DND-41 (cell line): ENCODE measurements at regions not wholly inside any gene's neighbourhood (a gene's known extent, or its start where the extent isn't known, plus 50 kb on each side); places are given as distances from the start of the nearest gene placed in this dataset.
A peak's percentile ranks its signal among the peaks of the same experiment; 100 is the strongest.

Source experiments
- ATAC-seq: fragments of 200-7000 bp; cut with Tn5 transposase; 3 replicates; pipeline ENCODE4 v1.9.1; 2021; ENCODE audit warnings: low read depth; ENCODE audit not compliant: insufficient read depth
- DNase-seq: peaks from one replicate; pipeline ENCODE4 v3.0.0-alpha.2; 2020
- H2AFZ ChIP-seq: 2 replicates; pipeline ENCODE4 v1.6.0; 2012; ENCODE audit warnings: low read depth, low read length
- H3K27ac ChIP-seq: 2 replicates; pipeline ENCODE4 v1.5.1; 2012; ENCODE audit warnings: low read length, inconsistent platforms
- H3K27me3 ChIP-seq: fragments of 200-600 bp; sonication (generic); 2 replicates; pipeline ENCODE4 v1.6.0; 2012; ENCODE audit warnings: low read length, mild to moderate bottlenecking, inconsistent platforms; ENCODE audit not compliant: insufficient read depth, poor library complexity
- H3K36me3 ChIP-seq: 2 replicates; pipeline ENCODE4 v1.5.1; 2012; ENCODE audit warnings: low read length, inconsistent platforms; ENCODE audit not compliant: insufficient read depth
- H3K4me1 ChIP-seq: 2 replicates; pipeline ENCODE4 v1.5.1; 2012; ENCODE audit warnings: mild to moderate bottlenecking, low read length; ENCODE audit not compliant: insufficient read depth
- H3K4me2 ChIP-seq: 2 replicates; pipeline ENCODE4 v1.6.0; 2012; ENCODE audit warnings: mild to moderate bottlenecking, moderate library complexity, low read length, inconsistent platforms; ENCODE audit not compliant: insufficient read depth
- H3K4me3 ChIP-seq, 2 experiments: fragments of 200-600 bp in 1 of 2; shearing (Covaris generic) in 1 of 2; 2 replicates each; pipeline ENCODE4 v1.5.1; 2012 to 2016; ENCODE audit warnings: inconsistent platforms in 2 of 2, low read length in 2 of 2, mild to moderate bottlenecking in 2 of 2, low read depth in 1 of 2, moderate library complexity in 1 of 2
- H3K79me2 ChIP-seq: 2 replicates; pipeline ENCODE4 v1.6.0; 2012; ENCODE audit warnings: low read length, inconsistent platforms; ENCODE audit not compliant: insufficient read depth
- H3K9ac ChIP-seq: 2 replicates; pipeline ENCODE4 v1.6.0; 2012; ENCODE audit warnings: low read depth, mild to moderate bottlenecking, inconsistent platforms, low read length, moderate library complexity
- H3K9me3 ChIP-seq: 2 replicates; pipeline ENCODE4 v1.5.1; 2012; ENCODE audit warnings: low read length, moderate library complexity, mild to moderate bottlenecking, inconsistent platforms; ENCODE audit not compliant: insufficient read depth, severe bottlenecking
- H4K20me1 ChIP-seq: 2 replicates; pipeline ENCODE4 v1.6.0; 2012; ENCODE audit warnings: low read length; ENCODE audit not compliant: insufficient read depth
- EZH2 ChIP-seq: IDR thresholded peaks from 3 replicates; pipeline ENCODE4 v1.6.1; 2012; ENCODE audit warnings: borderline replicate concordance, low read depth, mild to moderate bottlenecking, moderate library complexity, low read length, inconsistent platforms; ENCODE audit not compliant: severe bottlenecking
- TF ChIP-seq, protein P1 (sequence below): IDR thresholded peaks from 2 replicates; pipeline ENCODE4 v1.5.1; 2012; ENCODE audit warnings: borderline replicate concordance, low read length, moderate library complexity, mild to moderate bottlenecking; ENCODE audit not compliant: poor library complexity, severe bottlenecking; ENCODE audit errors: extremely low read depth

DNA sequence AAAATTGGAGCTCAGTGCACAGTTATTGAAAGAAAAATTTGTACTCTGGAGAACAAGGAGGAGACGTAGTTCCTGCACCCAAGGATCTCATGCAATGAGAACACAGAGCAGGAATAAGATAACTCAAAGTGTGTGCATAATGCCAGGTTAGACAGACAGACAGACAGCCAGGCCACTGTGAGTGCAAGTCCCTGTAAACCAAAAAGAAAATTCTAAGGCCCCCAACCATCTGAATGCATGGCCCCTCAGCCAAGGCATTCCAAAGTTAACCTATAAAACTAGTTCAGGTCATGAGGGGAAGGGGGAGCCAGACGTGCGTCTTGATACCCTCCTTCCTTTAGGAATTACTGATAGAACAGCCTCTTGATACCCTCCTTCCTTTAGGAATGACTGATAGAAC lies 94.5 kb upstream of the ENPP6 start:
- H3K4me2 ChIP-seq, result no peak overlapping the region
- H3K79me2 ChIP-seq, result no peaks in the 10 kb centered on the region
- peaks cover 6% of the 10 kb centered on the region for H3K27me3 ChIP-seq
- H3K4me1 ChIP-seq, result no peaks in the 10 kb centered on the region
- no peak overlapping the region for H3K4me3 ChIP-seq
- no peak overlapping the region for H2AFZ ChIP-seq
- no peaks in the 10 kb centered on the region for H4K20me1 ChIP-seq
- H3K9me3 ChIP-seq, result no peaks in the 10 kb centered on the region
- ATAC-seq (no peak), DNase-seq (no peak)
- no peak overlapping the region for H3K27ac ChIP-seq
- H3K36me3 ChIP-seq, result no peaks in the 10 kb centered on the region
- no peak for TF ChIP-seq EZH2
- TF ChIP-seq, protein P1, sequence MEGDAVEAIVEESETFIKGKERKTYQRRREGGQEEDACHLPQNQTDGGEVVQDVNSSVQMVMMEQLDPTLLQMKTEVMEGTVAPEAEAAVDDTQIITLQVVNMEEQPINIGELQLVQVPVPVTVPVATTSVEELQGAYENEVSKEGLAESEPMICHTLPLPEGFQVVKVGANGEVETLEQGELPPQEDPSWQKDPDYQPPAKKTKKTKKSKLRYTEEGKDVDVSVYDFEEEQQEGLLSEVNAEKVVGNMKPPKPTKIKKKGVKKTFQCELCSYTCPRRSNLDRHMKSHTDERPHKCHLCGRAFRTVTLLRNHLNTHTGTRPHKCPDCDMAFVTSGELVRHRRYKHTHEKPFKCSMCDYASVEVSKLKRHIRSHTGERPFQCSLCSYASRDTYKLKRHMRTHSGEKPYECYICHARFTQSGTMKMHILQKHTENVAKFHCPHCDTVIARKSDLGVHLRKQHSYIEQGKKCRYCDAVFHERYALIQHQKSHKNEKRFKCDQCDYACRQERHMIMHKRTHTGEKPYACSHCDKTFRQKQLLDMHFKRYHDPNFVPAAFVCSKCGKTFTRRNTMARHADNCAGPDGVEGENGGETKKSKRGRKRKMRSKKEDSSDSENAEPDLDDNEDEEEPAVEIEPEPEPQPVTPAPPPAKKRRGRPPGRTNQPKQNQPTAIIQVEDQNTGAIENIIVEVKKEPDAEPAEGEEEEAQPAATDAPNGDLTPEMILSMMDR, result no peak
- no peak overlapping the region for H3K9ac ChIP-seq

DNA sequence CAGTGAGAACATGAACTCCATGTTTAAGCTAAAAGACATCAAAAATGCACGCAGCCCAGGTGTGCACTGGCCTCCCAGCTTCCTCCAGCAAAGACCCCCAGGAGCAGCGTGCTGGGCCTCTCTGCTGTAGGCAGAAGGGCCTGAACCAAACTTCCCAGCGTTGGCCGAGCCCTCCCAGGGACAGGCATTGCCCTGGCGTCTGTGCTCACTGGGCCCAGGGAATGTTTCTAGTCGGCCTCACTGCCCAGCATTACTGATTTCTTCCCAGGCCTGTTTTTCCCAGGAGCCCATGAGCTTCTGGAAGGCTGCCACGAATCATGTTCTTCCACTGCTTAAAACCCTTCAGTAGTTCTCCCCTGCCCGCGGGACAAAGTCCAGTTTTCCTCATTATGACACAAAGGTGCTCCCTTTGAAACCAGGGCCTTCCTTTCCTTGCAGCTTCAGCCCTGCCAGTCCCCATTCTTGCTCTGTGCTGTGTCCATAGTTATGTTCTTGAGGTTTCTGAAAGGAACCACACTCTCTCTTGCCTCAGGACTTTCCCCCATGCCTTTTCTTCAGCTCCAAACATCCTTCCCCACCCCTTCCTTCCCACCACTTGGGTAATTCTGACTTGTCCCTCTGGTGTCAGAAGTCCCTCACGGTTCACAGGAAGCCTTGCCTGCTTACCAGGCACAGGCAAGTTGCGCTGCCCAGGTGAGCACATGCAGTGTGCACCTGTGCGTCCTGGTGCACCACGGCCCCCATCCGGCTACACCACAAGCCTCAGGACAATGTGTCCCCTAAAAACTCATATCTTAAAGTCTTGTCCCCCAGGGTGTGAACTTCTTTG lies 93.4 kb upstream of the ENPP6 start:
- Histone ChIP-seq H3K79me2 (no peaks in the 10 kb centered on the region), H3K4me2 (no peak overlapping the region), H4K20me1 (no peaks in the 10 kb centered on the region), H3K4me1 (no peaks in the 10 kb centered on the region), H2AFZ (no peak overlapping the region), H3K36me3 (no peaks in the 10 kb centered on the region), H3K9me3 (no peaks in the 10 kb centered on the region), H3K9ac (no peak overlapping the region), H3K27me3 (peaks cover 6% of the 10 kb centered on the region), H3K27ac (no peak overlapping the region), H3K4me3 (no peak overlapping the region)
- no peak for ATAC-seq
- DNase-seq, result no peak
- TF ChIP-seq, protein P1, result no peak
- no peak for TF ChIP-seq EZH2

DNA sequence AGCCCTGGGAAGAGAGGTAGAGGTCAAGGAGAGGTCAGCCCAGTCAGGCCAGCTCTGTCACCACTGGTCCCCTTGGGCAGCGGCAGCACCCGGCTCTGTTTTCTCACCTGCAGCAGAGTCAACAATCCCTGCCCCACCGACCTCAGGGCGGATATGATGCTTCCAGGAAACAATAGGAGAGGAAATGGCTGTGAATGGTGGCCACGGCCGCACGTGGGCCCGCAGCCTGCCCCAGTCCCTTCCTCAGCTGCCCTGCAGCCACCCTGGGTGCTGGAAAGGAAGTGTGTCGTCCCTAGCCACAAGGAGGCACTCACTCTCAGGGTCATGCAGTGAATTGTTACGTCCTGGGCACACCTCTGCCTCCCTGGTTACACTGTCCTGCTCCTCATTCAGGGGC lies 92.5 kb upstream of the ENPP6 start:
- H3K79me2 ChIP-seq, result no peaks in the 10 kb centered on the region
- no peak overlapping the region for H3K4me2 ChIP-seq
- H3K9ac ChIP-seq, result no peak overlapping the region
- no peaks in the 10 kb centered on the region for H3K4me1 ChIP-seq
- H3K4me3 ChIP-seq, result no peak overlapping the region
- H3K27ac ChIP-seq, result no peak overlapping the region
- no peaks in the 10 kb centered on the region for H3K9me3 ChIP-seq
- H4K20me1 ChIP-seq, result no peaks in the 10 kb centered on the region
- DNase-seq, result peak; percentile 10
- peak; percentile 66 for ATAC-seq
- TF ChIP-seq, protein P1, result peak; percentile 40
- TF ChIP-seq EZH2, result no peak
- H2AFZ ChIP-seq, result no peak overlapping the region
- no peaks in the 10 kb centered on the region for H3K36me3 ChIP-seq
- peaks cover 6% of the 10 kb centered on the region for H3K27me3 ChIP-seq
